ENCODE measurements at regions not wholly inside any gene's neighbourhood (a gene's known extent, or its start where the extent isn't known, plus 50 kb on each side); places are given as distances from the start of the nearest gene placed in this dataset.

DNA sequence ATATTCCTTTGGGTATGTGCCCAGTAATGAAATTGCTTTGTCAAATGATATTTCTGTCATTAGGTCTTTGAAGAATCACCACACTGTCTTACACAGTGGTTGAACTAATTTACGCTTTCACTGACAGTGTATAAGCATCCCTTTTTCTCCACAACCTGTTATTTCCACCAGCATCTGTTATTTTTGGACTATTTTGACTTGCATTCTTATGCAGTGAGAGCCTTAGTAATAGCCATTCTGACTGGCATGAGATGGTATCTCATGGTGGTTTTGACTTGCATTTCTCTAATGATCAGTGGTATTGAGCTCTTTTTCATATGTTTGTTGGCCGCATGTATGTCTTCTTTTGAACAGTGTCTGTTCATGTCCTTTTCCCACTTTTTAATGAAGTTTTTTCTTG is 92.0 kb upstream of the SPATA13 start:
- H3K27me3 ChIP-seq (ENCODE audit: control insufficient read depth, insufficient read depth, low read length), result no peaks in the 10 kb centered on the region

DNA sequence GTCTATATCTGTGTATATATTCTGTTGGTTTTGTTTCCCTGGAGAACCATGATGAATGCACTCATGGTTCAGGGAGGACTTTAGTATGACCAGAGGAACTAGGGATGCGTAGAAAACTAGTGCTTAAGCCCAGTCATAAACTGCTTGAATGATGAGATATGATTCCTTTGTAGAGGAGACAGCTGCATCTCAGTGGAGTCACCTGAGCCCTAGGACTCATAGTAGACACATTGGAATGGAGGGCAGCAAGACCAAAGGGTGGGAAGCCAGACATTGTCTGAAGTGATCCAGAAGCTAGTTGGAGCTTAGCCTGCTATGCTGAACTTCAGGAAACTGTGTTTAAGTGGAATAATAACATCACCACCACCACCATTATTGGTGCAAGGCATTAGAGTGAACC is 89.5 kb upstream of the SPATA13 start:
- DNase-seq (ENCODE audit: low read depth in 4 of 6, low spot score in 6 of 6), result no peak
- Histone ChIP-seq H3K4me1 (ENCODE audit: control insufficient read depth, insufficient read depth, low read length) (peaks cover 12% of the 10 kb centered on the region), H3K4me3 (ENCODE audit: low read depth, low read length) (no peak overlapping the region), H3K9me3 (ENCODE audit: control insufficient read depth, insufficient read depth, low read length) (no peaks in the 10 kb centered on the region), H3K27me3 (ENCODE audit: control insufficient read depth, insufficient read depth, low read length) (no peaks in the 10 kb centered on the region), H3K36me3 (ENCODE audit: control insufficient read depth, insufficient read depth, low read length) (no peaks in the 10 kb centered on the region), H3K27ac (ENCODE audit: low read depth, low read length) (no peak overlapping the region)
- 100% methylated on average over 1 of the region's 1 CpG for WGBS (ENCODE audit: insufficient coverage)

More for the DNA sequence above, 92.0 kb upstream of the SPATA13 start:
- Histone ChIP-seq H3K36me3 (ENCODE audit: control insufficient read depth, insufficient read depth, low read length) (no peaks in the 10 kb centered on the region), H3K27ac (ENCODE audit: low read depth, low read length) (no peak overlapping the region), H3K9me3 (ENCODE audit: control insufficient read depth, insufficient read depth, low read length) (no peaks in the 10 kb centered on the region), H3K4me3 (ENCODE audit: low read depth, low read length) (no peak overlapping the region), H3K4me1 (ENCODE audit: control insufficient read depth, insufficient read depth, low read length) (peaks cover 14% of the 10 kb centered on the region)
- WGBS (ENCODE audit: insufficient coverage), result no CpG with 5 or more reads among the region's 2 CpGs
- DNase-seq (ENCODE audit: low read depth in 4 of 6, low spot score in 6 of 6), result no peak

DNA sequence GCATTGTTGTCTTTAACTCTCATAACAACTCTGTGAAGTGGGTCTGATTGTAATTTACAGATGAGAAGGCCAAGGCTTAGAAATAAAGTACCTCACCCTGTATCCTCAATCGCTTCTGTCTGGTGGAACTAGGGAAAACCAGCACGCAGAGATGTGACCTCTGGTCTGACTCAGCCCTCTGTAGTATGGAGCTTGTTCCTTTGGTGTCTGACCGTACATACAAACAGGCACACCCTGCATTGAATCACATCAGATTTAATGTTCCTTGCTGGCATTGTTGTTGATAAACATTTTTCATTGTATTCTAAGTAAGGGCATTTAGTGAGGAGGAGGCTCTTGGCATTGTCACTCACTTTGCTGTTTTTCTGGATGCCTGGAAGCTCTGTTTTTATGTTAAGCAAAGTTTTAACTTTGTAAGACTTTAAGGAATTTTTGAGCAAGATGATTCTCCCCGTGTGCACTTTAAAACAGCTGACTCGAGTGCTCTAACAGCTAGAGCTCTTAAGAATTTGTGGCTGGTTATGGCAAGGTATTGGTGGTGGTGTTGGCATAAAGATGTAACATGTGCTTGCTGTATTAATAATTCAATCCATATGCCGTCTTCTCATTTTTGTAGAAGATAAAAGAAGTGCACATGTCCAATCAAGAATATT is 89.0 kb upstream of the SPATA13 start:
- Histone ChIP-seq H3K27me3 (ENCODE audit: control insufficient read depth, insufficient read depth, low read length) (no peaks in the 10 kb centered on the region), H3K27ac (ENCODE audit: low read depth, low read length) (no peak overlapping the region), H3K36me3 (ENCODE audit: control insufficient read depth, insufficient read depth, low read length) (no peaks in the 10 kb centered on the region), H3K4me3 (ENCODE audit: low read depth, low read length) (no peak overlapping the region), H3K4me1 (ENCODE audit: control insufficient read depth, insufficient read depth, low read length) (peaks cover 13% of the 10 kb centered on the region), H3K9me3 (ENCODE audit: control insufficient read depth, insufficient read depth, low read length) (no peaks in the 10 kb centered on the region)
- WGBS (ENCODE audit: insufficient coverage), result 60% methylated on average over 1 of the region's 6 CpGs
- no peak for DNase-seq (ENCODE audit: low read depth in 4 of 6, low spot score in 6 of 6)

DNA sequence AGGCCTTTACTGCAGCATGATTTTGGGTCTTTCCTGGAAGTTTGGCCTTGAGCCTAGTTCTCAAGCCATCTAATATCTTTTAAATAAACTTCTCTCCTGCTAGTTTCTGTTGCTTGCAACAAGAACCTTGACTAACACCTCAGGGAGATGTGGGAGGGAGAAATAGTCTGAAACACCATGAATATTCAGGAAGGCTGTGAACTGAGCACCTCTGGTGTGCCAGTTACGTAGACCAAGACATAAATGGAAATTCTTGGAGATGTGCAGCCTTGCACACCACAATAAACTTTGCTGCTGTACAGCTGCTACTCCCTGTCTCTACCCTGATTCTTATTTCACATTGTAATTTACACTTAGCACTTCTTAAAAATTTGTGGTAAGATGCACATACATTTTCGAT is 86.9 kb upstream of the SPATA13 start:
- Histone ChIP-seq H3K27me3 (ENCODE audit: control insufficient read depth, insufficient read depth, low read length) (no peaks in the 10 kb centered on the region), H3K27ac (ENCODE audit: low read depth, low read length) (no peak overlapping the region), H3K36me3 (ENCODE audit: control insufficient read depth, insufficient read depth, low read length) (no peaks in the 10 kb centered on the region), H3K4me1 (ENCODE audit: control insufficient read depth, insufficient read depth, low read length) (peaks cover 8% of the 10 kb centered on the region), H3K9me3 (ENCODE audit: control insufficient read depth, insufficient read depth, low read length) (no peaks in the 10 kb centered on the region), H3K4me3 (ENCODE audit: low read depth, low read length) (no peak overlapping the region)
- WGBS (ENCODE audit: insufficient coverage), result no CpG with 5 or more reads among the region's 2 CpGs
- DNase-seq (ENCODE audit: low read depth in 4 of 6, low spot score in 6 of 6), result no peak

DNA sequence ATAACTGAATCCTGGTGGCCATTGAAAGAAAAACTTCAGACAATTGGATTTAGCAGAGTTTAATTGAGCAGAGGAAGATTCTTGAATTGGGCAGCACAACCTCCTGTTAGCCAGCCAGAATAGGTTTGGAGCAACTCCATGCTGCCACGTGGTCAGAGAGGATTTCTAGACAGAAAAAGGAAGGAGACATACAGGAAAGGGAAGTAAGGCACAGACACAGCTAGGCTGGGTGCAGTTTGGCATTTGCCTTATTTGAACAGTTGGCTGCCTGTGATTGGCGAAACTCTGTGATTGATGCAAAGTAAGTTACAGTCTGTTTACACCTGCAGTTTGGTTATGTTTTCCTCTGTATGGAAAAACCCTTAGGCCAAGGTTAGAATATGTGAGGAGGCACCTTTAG is 85.8 kb upstream of the SPATA13 start:
- Histone ChIP-seq H3K36me3 (ENCODE audit: control insufficient read depth, insufficient read depth, low read length) (no peaks in the 10 kb centered on the region), H3K4me1 (ENCODE audit: control insufficient read depth, insufficient read depth, low read length) (peaks cover 8% of the 10 kb centered on the region), H3K27ac (ENCODE audit: low read depth, low read length) (no peak overlapping the region), H3K4me3 (ENCODE audit: low read depth, low read length) (no peak overlapping the region), H3K9me3 (ENCODE audit: control insufficient read depth, insufficient read depth, low read length) (no peaks in the 10 kb centered on the region), H3K27me3 (ENCODE audit: control insufficient read depth, insufficient read depth, low read length) (no peaks in the 10 kb centered on the region)
- DNase-seq (ENCODE audit: low read depth in 4 of 6, low spot score in 6 of 6), result peak in 2 of 6 donors; percentile 39 to 62
- 51% methylated on average over 2 of the region's 2 CpGs for WGBS (ENCODE audit: insufficient coverage)

DNA sequence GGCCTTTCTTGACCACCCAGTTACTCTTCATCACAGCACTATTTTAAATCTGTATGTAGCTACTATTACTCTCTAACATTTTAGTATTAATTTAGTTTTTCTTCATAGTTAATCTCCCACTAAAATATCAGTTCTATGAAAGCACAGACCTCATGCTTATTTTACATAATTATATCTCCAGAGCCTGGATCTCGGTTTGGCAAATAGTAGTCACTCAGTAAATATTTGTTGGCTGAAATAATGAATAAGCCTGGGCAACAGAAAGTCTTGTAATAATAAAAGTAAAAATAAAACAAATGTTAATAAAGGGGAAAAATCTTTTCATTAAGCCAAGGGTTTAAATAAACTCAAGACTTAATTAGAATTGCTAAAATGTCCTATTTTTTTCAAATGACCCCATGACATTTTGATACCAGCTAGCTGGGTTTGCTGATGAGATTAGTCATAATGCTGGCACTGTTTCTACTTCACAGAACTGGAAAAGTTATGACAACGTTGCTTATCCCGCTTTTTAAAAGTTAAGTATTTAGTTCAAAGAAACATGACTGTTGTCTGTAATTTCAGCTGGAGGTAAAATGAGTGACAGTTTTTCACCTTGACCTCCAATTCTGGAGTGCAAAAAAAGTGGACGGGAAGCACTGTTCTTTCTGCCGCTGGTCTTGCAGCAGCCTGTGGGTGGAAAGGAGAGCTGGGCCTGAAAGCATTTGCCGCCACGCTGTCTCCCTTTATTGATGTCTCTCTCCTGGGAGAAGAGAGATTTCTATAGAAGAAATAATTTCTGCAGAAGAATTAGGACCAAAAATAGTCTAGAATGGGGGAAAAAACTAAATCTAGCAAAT is 85.2 kb upstream of the SPATA13 start:
- Histone ChIP-seq H3K9me3 (ENCODE audit: control insufficient read depth, insufficient read depth, low read length) (no peaks in the 10 kb centered on the region), H3K4me1 (ENCODE audit: control insufficient read depth, insufficient read depth, low read length) (peaks cover 8% of the 10 kb centered on the region), H3K4me3 (ENCODE audit: low read depth, low read length) (no peak overlapping the region), H3K36me3 (ENCODE audit: control insufficient read depth, insufficient read depth, low read length) (no peaks in the 10 kb centered on the region), H3K27me3 (ENCODE audit: control insufficient read depth, insufficient read depth, low read length) (no peaks in the 10 kb centered on the region), H3K27ac (ENCODE audit: low read depth, low read length) (no peak overlapping the region)
- WGBS (ENCODE audit: insufficient coverage), result 90% methylated on average over 4 of the region's 7 CpGs
- DNase-seq (ENCODE audit: low read depth in 4 of 6, low spot score in 6 of 6), result no peak

DNA sequence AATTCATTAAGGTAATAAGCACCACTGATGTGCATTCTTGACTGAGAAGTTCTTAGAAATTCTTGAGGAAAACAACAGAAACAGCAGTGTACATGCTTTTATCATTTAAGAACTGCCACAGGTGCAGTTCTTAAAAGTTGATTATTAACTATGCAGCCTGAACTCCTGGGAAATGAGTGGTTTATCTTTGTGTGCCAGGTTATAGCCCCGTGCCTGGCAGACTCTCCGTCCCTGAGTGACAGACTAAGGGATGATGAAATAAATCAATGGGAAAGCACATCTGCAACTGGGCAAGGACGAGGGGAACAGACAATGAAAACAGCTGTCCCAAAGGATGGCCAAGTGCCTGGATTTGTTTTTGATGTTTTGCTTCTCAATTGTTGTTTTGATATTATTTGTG is 84.4 kb upstream of the SPATA13 start:
- Histone ChIP-seq H3K27me3 (ENCODE audit: control insufficient read depth, insufficient read depth, low read length) (no peaks in the 10 kb centered on the region), H3K27ac (ENCODE audit: low read depth, low read length) (no peak overlapping the region), H3K36me3 (ENCODE audit: control insufficient read depth, insufficient read depth, low read length) (no peaks in the 10 kb centered on the region), H3K9me3 (ENCODE audit: control insufficient read depth, insufficient read depth, low read length) (no peaks in the 10 kb centered on the region), H3K4me3 (ENCODE audit: low read depth, low read length) (no peak overlapping the region), H3K4me1 (ENCODE audit: control insufficient read depth, insufficient read depth, low read length) (peaks cover 8% of the 10 kb centered on the region)
- WGBS (ENCODE audit: insufficient coverage), result 25% methylated on average over 3 of the region's 3 CpGs
- DNase-seq (ENCODE audit: low read depth in 4 of 6, low spot score in 6 of 6), result peak in 1 of 6 donors; percentile 23

DNA sequence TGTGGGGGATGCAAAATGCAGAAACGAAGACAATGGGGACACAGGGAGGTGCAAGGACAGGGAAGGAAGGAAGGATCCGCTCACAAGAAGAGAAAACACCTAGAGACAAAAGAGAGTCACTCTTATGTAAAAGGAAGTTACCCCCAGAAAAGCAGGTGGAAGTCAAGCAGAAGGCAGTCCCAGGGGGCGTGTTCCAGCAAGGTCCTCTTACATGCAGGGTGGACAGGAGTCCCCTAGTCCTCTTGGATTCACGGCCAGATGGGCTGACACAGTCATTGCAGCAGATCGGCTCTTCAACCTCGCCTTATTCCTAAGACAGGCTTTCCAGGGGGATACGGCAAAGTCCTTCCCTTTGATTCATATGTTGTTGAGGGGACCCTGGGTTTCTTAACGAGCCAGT is 83.9 kb upstream of the SPATA13 start:
- H3K4me1 ChIP-seq (ENCODE audit: control insufficient read depth, insufficient read depth, low read length), result peaks cover 8% of the 10 kb centered on the region
- DNase-seq (ENCODE audit: low read depth in 4 of 6, low spot score in 6 of 6), result no peak
- H3K9me3 ChIP-seq (ENCODE audit: control insufficient read depth, insufficient read depth, low read length), result no peaks in the 10 kb centered on the region
- no peak overlapping the region for H3K4me3 ChIP-seq (ENCODE audit: low read depth, low read length)
- 73% methylated on average over 3 of the region's 8 CpGs for WGBS (ENCODE audit: insufficient coverage)
- H3K27me3 ChIP-seq (ENCODE audit: control insufficient read depth, insufficient read depth, low read length), result no peaks in the 10 kb centered on the region
- H3K36me3 ChIP-seq (ENCODE audit: control insufficient read depth, insufficient read depth, low read length), result no peaks in the 10 kb centered on the region
- no peak overlapping the region for H3K27ac ChIP-seq (ENCODE audit: low read depth, low read length)

DNA sequence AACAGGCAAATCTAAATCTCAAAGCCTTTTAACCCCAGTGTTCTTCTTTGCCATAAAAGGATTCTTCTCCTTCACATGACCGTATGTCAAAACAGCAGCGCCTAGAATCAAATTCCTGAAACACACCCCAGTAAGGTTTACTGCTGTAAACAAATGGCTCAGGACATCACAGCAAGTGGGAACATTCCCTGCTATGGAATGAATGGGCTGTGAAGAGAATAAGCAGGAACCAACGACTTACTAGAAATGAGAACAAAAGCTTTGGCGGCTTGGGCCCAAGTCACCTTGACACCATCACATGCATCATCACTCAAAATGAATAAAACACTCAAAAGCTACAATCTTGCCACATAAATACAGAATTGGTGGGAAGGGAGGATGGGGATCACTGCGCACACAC is 80.4 kb upstream of the SPATA13 start:
- WGBS (ENCODE audit: insufficient coverage), result 82% methylated on average over 2 of the region's 5 CpGs
- Histone ChIP-seq H3K27me3 (ENCODE audit: control insufficient read depth, insufficient read depth, low read length) (no peaks in the 10 kb centered on the region), H3K27ac (ENCODE audit: low read depth, low read length) (no peak overlapping the region)

DNA sequence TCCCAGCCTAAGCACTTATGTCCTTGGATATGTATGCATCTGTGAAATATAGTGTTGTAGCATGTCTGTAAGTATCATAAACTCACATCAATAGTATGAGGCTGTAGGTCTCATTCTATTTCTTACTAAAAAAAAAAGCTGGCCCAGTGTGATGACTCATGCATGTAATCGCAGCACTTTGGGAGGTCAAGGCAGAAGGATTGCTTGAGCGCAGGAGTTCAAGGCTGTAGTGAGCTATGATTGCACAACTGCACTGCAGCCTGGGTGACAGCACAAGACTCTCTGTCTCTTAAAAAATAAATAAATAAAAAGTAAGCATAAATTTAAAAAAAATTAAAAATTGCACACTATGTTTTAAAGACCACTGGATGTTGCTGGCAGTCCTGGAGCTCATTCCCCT is 79.1 kb upstream of the SPATA13 start:
- Histone ChIP-seq H3K27ac (ENCODE audit: low read depth, low read length) (no peak overlapping the region), H3K27me3 (ENCODE audit: control insufficient read depth, insufficient read depth, low read length) (no peaks in the 10 kb centered on the region), H3K36me3 (ENCODE audit: control insufficient read depth, insufficient read depth, low read length) (no peaks in the 10 kb centered on the region), H3K4me3 (ENCODE audit: low read depth, low read length) (no peak overlapping the region), H3K4me1 (ENCODE audit: control insufficient read depth, insufficient read depth, low read length) (peaks cover 37% of the 10 kb centered on the region), H3K9me3 (ENCODE audit: control insufficient read depth, insufficient read depth, low read length) (no peaks in the 10 kb centered on the region)
- no CpG with 5 or more reads among the region's 2 CpGs for WGBS (ENCODE audit: insufficient coverage)
- no peak for DNase-seq (ENCODE audit: low read depth in 4 of 6, low spot score in 6 of 6)

More for the DNA sequence above, 80.4 kb upstream of the SPATA13 start:
- DNase-seq (ENCODE audit: low read depth in 4 of 6, low spot score in 6 of 6), result no peak
- Histone ChIP-seq H3K9me3 (ENCODE audit: control insufficient read depth, insufficient read depth, low read length) (no peaks in the 10 kb centered on the region), H3K36me3 (ENCODE audit: control insufficient read depth, insufficient read depth, low read length) (no peaks in the 10 kb centered on the region), H3K4me3 (ENCODE audit: low read depth, low read length) (no peak overlapping the region), H3K4me1 (ENCODE audit: control insufficient read depth, insufficient read depth, low read length) (peaks cover 32% of the 10 kb centered on the region)

Data from spinal cord (tissue), 9 donors.